Spleen (tissue), 11 donors: ENCODE measurements at regions not wholly inside any gene's neighbourhood (a gene's known extent, or its start where the extent isn't known, plus 50 kb on each side); places are given as distances from the start of the nearest gene placed in this dataset.

Experiments
- DNase-seq: peaks from one replicate; pipeline ENCODE4 v3.0.0-alpha.2; 2020
- H3K27ac ChIP-seq, 8 donors: fragments of 200-600 bp; sonication (generic) in 7 of 8; 1 replicate in 4 of 8; 2 replicates in 4 of 8; pipeline versions ENCODE4 v1.5.0 to v1.8.0; 2016 to 2021; ENCODE audit warnings: inconsistent platforms in 4 of 8, mild to moderate bottlenecking in 4 of 8, moderate library complexity in 1 of 8
- H3K27me3 ChIP-seq, 7 donors: fragments of 200-600 bp; sonication (generic) in 6 of 7; replicated peaks in 1 of 7; 1 replicate in 4 of 7; 2 replicates in 3 of 7; pipeline versions ENCODE4 v1.5.0 to v1.8.0; 2016 to 2021; ENCODE audit warnings: inconsistent platforms in 3 of 7, mild to moderate bottlenecking in 1 of 7
- H3K36me3 ChIP-seq, 6 donors: fragments of 200-600 bp; sonication (generic) in 5 of 6; 1 replicate in 4 of 6; 2 replicates in 2 of 6; pipeline versions ENCODE4 v1.5.0 to v1.8.0; 2016 to 2021; ENCODE audit warnings: inconsistent platforms in 2 of 6
- H3K4me1 ChIP-seq, 6 donors: fragments of 200-600 bp; sonication (generic) in 5 of 6; 1 replicate in 3 of 6; 2 replicates in 3 of 6; pipeline versions ENCODE4 v1.5.0 to v1.8.0; 2016 to 2021; ENCODE audit warnings: inconsistent platforms in 3 of 6
- H3K4me3 ChIP-seq, 8 donors: fragments of 200-600 bp; sonication (generic) in 7 of 8; 1 replicate in 4 of 8; 2 replicates in 4 of 8; pipeline versions ENCODE4 v1.5.0 to v1.8.0; 2016 to 2021; ENCODE audit warnings: inconsistent platforms in 4 of 8, mild to moderate bottlenecking in 4 of 8, moderate library complexity in 2 of 8
- H3K9me3 ChIP-seq, 8 donors: fragments of 200-600 bp; sonication (generic) in 7 of 8; 1 replicate in 4 of 8; 2 replicates in 4 of 8; pipeline versions ENCODE4 v1.5.0 to v1.8.0; 2016 to 2021; ENCODE audit warnings: inconsistent platforms in 4 of 8
- POLR2A ChIP-seq, 3 donors: fragments of 450-650 bp; IDR thresholded peaks; one replicate each; pipeline ENCODE4 v1.5.1; 2017; ENCODE audit warnings: antibody characterized with exemption in 3 of 3, mild to moderate bottlenecking in 1 of 3
- POLR2AphosphoS5 ChIP-seq, 3 donors: sonication (generic); formaldehyde crosslinking; IDR thresholded peaks; one replicate each; pipeline ENCODE4 v1.5.1; 2017; ENCODE audit warnings: antibody characterized with exemption in 3 of 3
- WGBS, 5 donors: extraction: QIAGEN DNeasy Blood & Tissue Kit in 3 of 5; methylation state at CpG; one replicate each; pipeline versions ENCODE4 v1.1.5 to v1.1.7; 2013 to 2018; 5-methylcytosine and 5-hydroxymethylcytosine counted together
- intact Hi-C: fragments of 100-400 bp; cut with DNase I; formaldehyde crosslinking; loops from one replicate; pipeline ENCODE4 v1.15.0; 2023; ENCODE audit warnings: low total_unique reads
- TF ChIP-seq, protein P1 (sequence below), 11 experiments: fragments of 200-600 bp in 7 of 11; fragments of 450-650 bp in 4 of 11; sonication (generic) in 4 of 11; IDR thresholded peaks in 8 of 11; conservative IDR thresholded peaks in 3 of 11; 1 replicate in 7 of 11; 2 replicates in 4 of 11; pipeline versions ENCODE4 v1.4.0 to v1.8.0; 2016 to 2021; ENCODE audit warnings: antibody characterized with exemption in 11 of 11, inconsistent platforms in 4 of 11, mild to moderate bottlenecking in 1 of 11
- donor health status: healthy with polysubstance abuse.
- donor health status: DM: no; HTN: no; CAD: no; lungs with moderate emphysema.
- donor health status: DM: no; HTN: no; CAD: no.
- donor health status: Bipolar disorder and iron deficiency.
- donor health status: healthy.
- donor health status: DM: no; HTN: no; CAD: no.
- donor health status: DM: yes; HTN: yes; CAD: no.

- TF ChIP-seq POLR2AphosphoS5 (IDR thresholded peaks at IDR 0.05) (no peak), POLR2A (IDR thresholded peaks at IDR 0.05) (no peak)
- TF ChIP-seq, protein P1, sequence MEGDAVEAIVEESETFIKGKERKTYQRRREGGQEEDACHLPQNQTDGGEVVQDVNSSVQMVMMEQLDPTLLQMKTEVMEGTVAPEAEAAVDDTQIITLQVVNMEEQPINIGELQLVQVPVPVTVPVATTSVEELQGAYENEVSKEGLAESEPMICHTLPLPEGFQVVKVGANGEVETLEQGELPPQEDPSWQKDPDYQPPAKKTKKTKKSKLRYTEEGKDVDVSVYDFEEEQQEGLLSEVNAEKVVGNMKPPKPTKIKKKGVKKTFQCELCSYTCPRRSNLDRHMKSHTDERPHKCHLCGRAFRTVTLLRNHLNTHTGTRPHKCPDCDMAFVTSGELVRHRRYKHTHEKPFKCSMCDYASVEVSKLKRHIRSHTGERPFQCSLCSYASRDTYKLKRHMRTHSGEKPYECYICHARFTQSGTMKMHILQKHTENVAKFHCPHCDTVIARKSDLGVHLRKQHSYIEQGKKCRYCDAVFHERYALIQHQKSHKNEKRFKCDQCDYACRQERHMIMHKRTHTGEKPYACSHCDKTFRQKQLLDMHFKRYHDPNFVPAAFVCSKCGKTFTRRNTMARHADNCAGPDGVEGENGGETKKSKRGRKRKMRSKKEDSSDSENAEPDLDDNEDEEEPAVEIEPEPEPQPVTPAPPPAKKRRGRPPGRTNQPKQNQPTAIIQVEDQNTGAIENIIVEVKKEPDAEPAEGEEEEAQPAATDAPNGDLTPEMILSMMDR (IDR thresholded peaks at IDR 0.05 in 8 of 11, conservative IDR thresholded peaks at IDR 0.05 in 3 of 11), result no peak
- H3K4me3 ChIP-seq, result no peak overlapping the region
- intact Hi-C loops, result no loop called here
- no peak for DNase-seq
- H3K27ac ChIP-seq, result no peak overlapping the region
- no peaks in the 10 kb centered on the region for H3K4me1 ChIP-seq
- no peaks in the 10 kb centered on the region for H3K9me3 ChIP-seq
- H3K27me3 ChIP-seq, result peaks cover 0 to 4% (median 0%) of the 10 kb centered on the region in 7 donors
- H3K36me3 ChIP-seq, result no peaks in the 10 kb centered on the region
- WGBS, 5 donors, result 77 to 93% (median 83%) methylated on average over 3 of the region's 3 CpGs
These were observed 118.9 kb downstream of the IRS1 start for GRCh38 chr2:226680719-226681118.

- TF ChIP-seq, protein P1 (IDR thresholded peaks at IDR 0.05 in 8 of 11, conservative IDR thresholded peaks at IDR 0.05 in 3 of 11), result no peak
- no peak for TF ChIP-seq POLR2A (IDR thresholded peaks at IDR 0.05)
- TF ChIP-seq POLR2AphosphoS5 (IDR thresholded peaks at IDR 0.05), result no peak
- intact Hi-C loops, result no loop called here
These were observed 120.1 kb downstream of the IRS1 start for GRCh38 chr2:226679389-226680065.

GRCh38 chr2:226678422-226678821 is 121.2 kb downstream of the IRS1 start:
- Histone ChIP-seq H3K9me3 (no peaks in the 10 kb centered on the region), H3K27me3 (no peaks in the 10 kb centered on the region), H3K27ac (no peak overlapping the region), H3K4me1 (peaks cover 0 to 2% (median 0%) of the 10 kb centered on the region in 6 donors), H3K36me3 (no peaks in the 10 kb centered on the region), H3K4me3 (no peak overlapping the region)
- no peak for DNase-seq
- TF ChIP-seq POLR2A (IDR thresholded peaks at IDR 0.05) (no peak), POLR2AphosphoS5 (IDR thresholded peaks at IDR 0.05) (no peak)
- TF ChIP-seq, protein P1 (IDR thresholded peaks at IDR 0.05 in 8 of 11, conservative IDR thresholded peaks at IDR 0.05 in 3 of 11), result no peak
- intact Hi-C loops, result no loop called here
- 79 to 86% (median 82%) methylated on average over 4 of the region's 4 CpGs for WGBS, 5 donors

More at GRCh38 chr2:226679389-226680065, 120.1 kb downstream of the IRS1 start:
- Histone ChIP-seq H3K9me3 (no peaks in the 10 kb centered on the region), H3K4me1 (no peaks in the 10 kb centered on the region), H3K4me3 (no peak overlapping the region), H3K36me3 (no peaks in the 10 kb centered on the region), H3K27ac (no peak overlapping the region), H3K27me3 (peaks cover 0 to under 1% (median 0%) of the 10 kb centered on the region in 7 donors)
- WGBS, 5 donors, result 79 to 92% (median 84%) methylated on average over 7 of the region's 7 CpGs
- DNase-seq, result no peak

GRCh38 chr2:226677080-226677479 is 122.5 kb downstream of the IRS1 start:
- 73 to 93% (median 82%) methylated on average over 4 of the region's 4 CpGs for WGBS, 5 donors
- TF ChIP-seq POLR2AphosphoS5 (IDR thresholded peaks at IDR 0.05) (no peak), POLR2A (IDR thresholded peaks at IDR 0.05) (no peak)
- TF ChIP-seq, protein P1 (IDR thresholded peaks at IDR 0.05 in 8 of 11, conservative IDR thresholded peaks at IDR 0.05 in 3 of 11), result no peak
- Histone ChIP-seq H3K36me3 (no peaks in the 10 kb centered on the region), H3K27ac (no peak overlapping the region), H3K9me3 (no peaks in the 10 kb centered on the region), H3K4me3 (no peak overlapping the region), H3K27me3 (no peaks in the 10 kb centered on the region), H3K4me1 (peaks cover 0 to 4% (median 0%) of the 10 kb centered on the region in 6 donors)
- DNase-seq, result no peak
- intact Hi-C loops, result no loop called here
